ENCODE measurements at regions not wholly inside any gene's neighbourhood (a gene's known extent, or its start where the extent isn't known, plus 50 kb on each side); places are given as distances from the start of the nearest gene placed in this dataset.

DNA sequence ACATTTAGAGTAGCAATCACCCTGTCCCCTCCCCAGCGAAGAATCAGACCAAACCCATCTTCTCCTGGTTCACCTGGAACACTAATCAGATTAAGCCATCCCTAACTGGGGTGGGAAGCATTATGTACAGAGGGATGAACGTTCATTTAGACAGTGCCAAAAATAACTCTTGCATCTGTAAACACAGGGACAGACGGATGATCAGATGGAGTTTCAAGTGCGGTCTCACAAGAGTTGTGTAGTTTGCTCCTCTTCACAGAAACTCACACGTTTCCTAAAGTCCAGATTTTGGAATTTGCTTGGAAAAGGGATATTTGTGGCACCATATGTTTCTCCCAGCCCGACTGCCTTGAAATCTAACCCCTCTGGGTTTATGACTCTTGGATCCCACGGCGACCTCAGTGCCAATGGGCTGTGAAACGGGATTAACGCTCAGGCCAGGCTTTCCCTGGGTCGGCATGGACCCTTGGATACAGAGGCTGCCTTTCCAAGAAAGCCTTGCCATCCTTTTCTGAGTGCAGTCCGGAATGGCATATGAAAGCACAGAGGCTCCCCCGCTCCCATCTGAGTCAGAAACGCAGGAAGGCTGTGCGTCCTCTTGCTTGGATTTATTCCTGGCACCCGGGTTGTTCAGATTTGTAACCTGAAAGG lies 293.2 kb upstream of the HABP2 start:
- H3K4me2 ChIP-seq (ENCODE audit: low read length): no peak overlapping the region
- H3K4ac ChIP-seq (ENCODE audit: low read depth, low read length): no peak overlapping the region
- H3K79me1 ChIP-seq (ENCODE audit: low read length): no peaks in the 10 kb centered on the region
- no peak overlapping the region for H4K8ac ChIP-seq (ENCODE audit: low read depth, low read length)
- no peaks in the 10 kb centered on the region for H3K27me3 ChIP-seq (ENCODE audit: insufficient read depth, low read length, poor library complexity)
- H2BK120ac ChIP-seq (ENCODE audit: low read depth, low read length): no peak overlapping the region
- no peaks in the 10 kb centered on the region for H3K36me3 ChIP-seq (ENCODE audit: control insufficient read depth, insufficient read depth, low read length)
- no peak overlapping the region for H3K4me3 ChIP-seq (ENCODE audit: low read length)
- no peak overlapping the region for H3K27ac ChIP-seq (ENCODE audit: low read depth, low read length)
- no peak overlapping the region for H3K18ac ChIP-seq (ENCODE audit: low read length)
- H2AK5ac ChIP-seq (ENCODE audit: low read length): no peak overlapping the region
- H3K79me2 ChIP-seq (ENCODE audit: control insufficient read depth, insufficient read depth, low read length): no peaks in the 10 kb centered on the region
- WGBS (ENCODE audit: extremely low coverage, insufficient coverage, low lambda C conversion rate): no CpG with 5 or more reads among the region's 16 CpGs
- H2BK15ac ChIP-seq (replicated peaks; ENCODE audit: low read depth): no peak overlapping the region
- no peak overlapping the region for H3K23ac ChIP-seq (ENCODE audit: low read length)
- DNase-seq: no peak
- H3K4me1 ChIP-seq (ENCODE audit: control insufficient read depth, low read depth, low read length): no peaks in the 10 kb centered on the region
- H3K9ac ChIP-seq (ENCODE audit: low read length): no peak overlapping the region
- H2BK5ac ChIP-seq (ENCODE audit: low read length): no peak overlapping the region
- H3K56ac ChIP-seq (ENCODE audit: low read length): no peak overlapping the region
- H4K5ac ChIP-seq (ENCODE audit: low read length): no peak overlapping the region

DNA sequence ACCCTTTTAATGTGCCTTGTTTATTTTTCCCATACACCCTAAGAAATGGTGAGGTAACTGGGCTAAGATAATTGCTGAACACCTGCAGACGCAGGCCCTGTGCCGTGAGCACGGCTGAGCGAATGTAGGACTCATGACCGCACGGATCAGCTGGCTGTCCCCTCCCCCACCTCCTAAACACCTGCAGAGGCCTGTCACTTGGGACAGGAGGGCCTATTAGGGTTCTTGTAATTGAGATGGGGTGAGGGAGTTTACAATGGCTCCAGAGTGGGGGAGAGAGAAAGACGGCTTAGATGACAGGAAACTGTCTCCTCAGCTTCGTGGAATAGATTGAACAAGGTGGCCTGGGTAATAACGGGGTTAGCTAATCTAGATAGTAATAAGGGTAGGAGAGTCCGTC lies 291.7 kb upstream of the HABP2 start:
- WGBS (ENCODE audit: extremely low coverage, insufficient coverage, low lambda C conversion rate): no CpG with 5 or more reads among the region's 10 CpGs
- Histone ChIP-seq H4K8ac (ENCODE audit: low read depth, low read length) (no peak overlapping the region), H3K9ac (ENCODE audit: low read length) (no peak overlapping the region), H3K4me3 (ENCODE audit: low read length) (no peak overlapping the region), H3K4me1 (ENCODE audit: control insufficient read depth, low read depth, low read length) (no peaks in the 10 kb centered on the region), H3K27me3 (ENCODE audit: insufficient read depth, low read length, poor library complexity) (no peaks in the 10 kb centered on the region), H3K56ac (ENCODE audit: low read length) (no peak overlapping the region), H4K5ac (ENCODE audit: low read length) (no peak overlapping the region), H3K79me1 (ENCODE audit: low read length) (no peaks in the 10 kb centered on the region), H2BK120ac (ENCODE audit: low read depth, low read length) (no peak overlapping the region), H3K4me2 (ENCODE audit: low read length) (no peak overlapping the region), H3K4ac (ENCODE audit: low read depth, low read length) (no peak overlapping the region), H3K27ac (ENCODE audit: low read depth, low read length) (no peak overlapping the region), H3K36me3 (ENCODE audit: control insufficient read depth, insufficient read depth, low read length) (no peaks in the 10 kb centered on the region), H3K23ac (ENCODE audit: low read length) (no peak overlapping the region), H3K18ac (ENCODE audit: low read length) (no peak overlapping the region), H3K79me2 (ENCODE audit: control insufficient read depth, insufficient read depth, low read length) (no peaks in the 10 kb centered on the region), H2BK5ac (ENCODE audit: low read length) (no peak overlapping the region), H2AK5ac (ENCODE audit: low read length) (no peak overlapping the region), H2BK15ac (replicated peaks; ENCODE audit: low read depth) (no peak overlapping the region)
- DNase-seq: no peak

DNA sequence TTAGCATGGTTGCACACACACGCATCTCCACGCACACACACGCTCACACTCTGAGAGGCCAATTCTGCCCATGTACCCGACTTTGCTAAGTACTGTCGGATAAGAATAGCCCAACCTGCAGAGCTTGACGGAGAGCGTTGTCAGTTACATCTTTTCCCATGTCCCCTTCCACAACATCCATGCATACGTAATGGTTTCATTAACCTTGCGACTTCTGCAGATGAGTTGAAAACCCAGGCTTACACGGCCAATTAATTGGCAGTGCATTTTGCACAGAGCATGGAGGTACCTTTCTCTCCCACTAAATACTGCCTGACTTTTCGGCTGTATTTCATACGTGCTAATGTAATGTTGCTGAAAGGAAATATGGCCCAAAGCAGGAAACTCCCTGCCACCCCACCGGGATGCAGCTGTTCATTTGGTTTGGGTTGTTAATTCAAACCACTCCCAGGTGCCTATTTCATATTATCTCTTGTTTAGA lies 291.2 kb upstream of the HABP2 start:
- H3K27me3 ChIP-seq (ENCODE audit: insufficient read depth, low read length, poor library complexity): no peaks in the 10 kb centered on the region
- H2BK5ac ChIP-seq (ENCODE audit: low read length): no peak overlapping the region
- no peak overlapping the region for H3K56ac ChIP-seq (ENCODE audit: low read length)
- H3K79me2 ChIP-seq (ENCODE audit: control insufficient read depth, insufficient read depth, low read length): no peaks in the 10 kb centered on the region
- H3K4me2 ChIP-seq (ENCODE audit: low read length): no peak overlapping the region
- no peaks in the 10 kb centered on the region for H3K4me1 ChIP-seq (ENCODE audit: control insufficient read depth, low read depth, low read length)
- H3K79me1 ChIP-seq (ENCODE audit: low read length): no peaks in the 10 kb centered on the region
- no peak overlapping the region for H3K4ac ChIP-seq (ENCODE audit: low read depth, low read length)
- H3K27ac ChIP-seq (ENCODE audit: low read depth, low read length): no peak overlapping the region
- H3K9ac ChIP-seq (ENCODE audit: low read length): no peak overlapping the region
- no peak overlapping the region for H3K18ac ChIP-seq (ENCODE audit: low read length)
- no peak overlapping the region for H2BK120ac ChIP-seq (ENCODE audit: low read depth, low read length)
- WGBS (ENCODE audit: extremely low coverage, insufficient coverage, low lambda C conversion rate): no CpG with 5 or more reads among the region's 13 CpGs
- no peak overlapping the region for H3K4me3 ChIP-seq (ENCODE audit: low read length)
- H4K5ac ChIP-seq (ENCODE audit: low read length): no peak overlapping the region
- no peak overlapping the region for H4K8ac ChIP-seq (ENCODE audit: low read depth, low read length)
- H3K23ac ChIP-seq (ENCODE audit: low read length): no peak overlapping the region
- no peak overlapping the region for H2BK15ac ChIP-seq (replicated peaks; ENCODE audit: low read depth)
- H3K36me3 ChIP-seq (ENCODE audit: control insufficient read depth, insufficient read depth, low read length): no peaks in the 10 kb centered on the region
- no peak overlapping the region for H2AK5ac ChIP-seq (ENCODE audit: low read length)
- DNase-seq: no peak

DNA sequence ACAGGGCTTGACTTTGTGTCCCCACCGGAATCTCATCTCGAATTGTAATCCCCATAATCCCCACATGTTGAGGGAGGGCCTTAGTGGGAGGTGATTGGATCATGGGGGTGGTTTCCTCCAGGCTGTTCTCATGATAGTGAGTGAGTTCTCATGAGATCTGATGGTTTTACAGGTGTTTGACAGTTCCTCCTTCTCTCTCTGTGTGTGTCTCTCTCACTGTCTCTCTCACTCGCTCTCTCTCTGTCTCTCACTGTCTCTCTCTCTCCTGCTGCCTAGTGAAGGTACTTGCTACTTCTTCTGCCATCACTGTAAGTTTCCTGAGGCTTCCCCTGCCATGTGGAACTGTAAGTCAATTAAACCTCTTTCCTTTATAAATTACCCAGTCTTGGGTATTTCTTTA lies 289.8 kb upstream of the HABP2 start:
- Histone ChIP-seq H3K79me1 (ENCODE audit: low read length) (no peaks in the 10 kb centered on the region), H3K79me2 (ENCODE audit: control insufficient read depth, insufficient read depth, low read length) (no peaks in the 10 kb centered on the region), H2BK15ac (replicated peaks; ENCODE audit: low read depth) (no peak overlapping the region), H3K4ac (ENCODE audit: low read depth, low read length) (no peak overlapping the region), H3K27me3 (ENCODE audit: insufficient read depth, low read length, poor library complexity) (no peaks in the 10 kb centered on the region), H3K23ac (ENCODE audit: low read length) (no peak overlapping the region), H4K8ac (ENCODE audit: low read depth, low read length) (no peak overlapping the region), H2BK5ac (ENCODE audit: low read length) (no peak overlapping the region), H3K56ac (ENCODE audit: low read length) (no peak overlapping the region), H3K9ac (ENCODE audit: low read length) (no peak overlapping the region), H3K4me2 (ENCODE audit: low read length) (no peak overlapping the region), H3K27ac (ENCODE audit: low read depth, low read length) (no peak overlapping the region), H2BK120ac (ENCODE audit: low read depth, low read length) (no peak overlapping the region), H3K4me3 (ENCODE audit: low read length) (no peak overlapping the region), H3K36me3 (ENCODE audit: control insufficient read depth, insufficient read depth, low read length) (no peaks in the 10 kb centered on the region), H4K5ac (ENCODE audit: low read length) (no peak overlapping the region), H3K4me1 (ENCODE audit: control insufficient read depth, low read depth, low read length) (no peaks in the 10 kb centered on the region), H3K18ac (ENCODE audit: low read length) (no peak overlapping the region), H2AK5ac (ENCODE audit: low read length) (no peak overlapping the region)
- DNase-seq: no peak
- WGBS (ENCODE audit: extremely low coverage, insufficient coverage, low lambda C conversion rate): no CpG with 5 or more reads among the region's 3 CpGs

DNA sequence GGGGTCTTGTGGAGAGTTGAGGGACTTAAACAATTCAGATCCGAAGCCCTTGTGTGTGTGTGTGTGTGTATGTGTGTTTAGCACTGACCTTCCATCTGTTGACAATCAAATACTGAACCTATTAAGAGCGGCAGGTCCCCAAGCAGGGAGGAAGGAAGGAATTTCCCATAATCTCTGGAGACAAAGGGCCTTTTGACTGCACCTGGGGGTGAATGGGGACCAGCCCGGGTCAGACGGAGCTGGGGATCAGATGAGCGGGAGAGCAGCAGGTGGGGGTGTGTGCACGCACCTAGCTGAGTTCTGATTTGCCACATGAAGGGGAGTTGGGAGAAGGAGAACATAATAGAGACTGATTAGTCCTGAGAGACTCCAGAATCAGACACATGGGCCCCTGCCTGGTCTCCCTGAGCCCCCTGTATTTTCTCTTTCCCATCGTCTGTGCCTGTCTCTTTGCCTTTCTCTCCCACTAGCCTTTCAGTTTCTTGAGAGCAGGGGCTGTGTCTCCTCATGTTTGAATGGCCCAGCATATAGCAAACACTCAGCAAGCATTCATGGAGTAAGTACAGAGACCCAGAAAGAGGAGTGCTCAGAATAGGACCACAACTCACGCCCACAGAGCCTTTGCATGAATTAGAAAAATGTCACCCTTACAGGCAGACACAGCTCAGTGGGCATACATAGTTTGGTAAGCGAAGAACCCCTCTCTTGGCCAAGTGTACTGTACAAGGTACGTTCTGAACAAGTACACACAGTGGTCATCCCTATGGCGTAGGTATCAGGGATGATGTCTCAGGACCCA lies 288.3 kb upstream of the HABP2 start:
- Histone ChIP-seq H3K79me1 (ENCODE audit: low read length) (no peaks in the 10 kb centered on the region), H2BK15ac (replicated peaks; ENCODE audit: low read depth) (no peak overlapping the region), H2AK5ac (ENCODE audit: low read length) (no peak overlapping the region), H2BK120ac (ENCODE audit: low read depth, low read length) (no peak overlapping the region), H3K79me2 (ENCODE audit: control insufficient read depth, insufficient read depth, low read length) (no peaks in the 10 kb centered on the region), H3K4ac (ENCODE audit: low read depth, low read length) (no peak overlapping the region), H3K27me3 (ENCODE audit: insufficient read depth, low read length, poor library complexity) (no peaks in the 10 kb centered on the region), H3K27ac (ENCODE audit: low read depth, low read length) (no peak overlapping the region), H3K18ac (ENCODE audit: low read length) (no peak overlapping the region), H3K9ac (ENCODE audit: low read length) (no peak overlapping the region), H4K8ac (ENCODE audit: low read depth, low read length) (no peak overlapping the region), H3K56ac (ENCODE audit: low read length) (no peak overlapping the region), H3K4me2 (ENCODE audit: low read length) (no peak overlapping the region), H3K4me3 (ENCODE audit: low read length) (no peak overlapping the region), H3K36me3 (ENCODE audit: control insufficient read depth, insufficient read depth, low read length) (no peaks in the 10 kb centered on the region), H3K23ac (ENCODE audit: low read length) (no peak overlapping the region), H4K5ac (ENCODE audit: low read length) (no peak overlapping the region), H3K4me1 (ENCODE audit: control insufficient read depth, low read depth, low read length) (no peaks in the 10 kb centered on the region), H2BK5ac (ENCODE audit: low read length) (no peak overlapping the region)
- WGBS (ENCODE audit: extremely low coverage, insufficient coverage, low lambda C conversion rate): no CpG with 5 or more reads among the region's 11 CpGs
- no peak for DNase-seq

Data from mesendoderm (in vitro differentiated cells).